DOHH2 (cell line): ENCODE measurements at regions not wholly inside any gene's neighbourhood (a gene's known extent, or its start where the extent isn't known, plus 50 kb on each side); places are given as distances from the start of the nearest gene placed in this dataset.

Source experiments
- CTCF ChIP-seq: fragments of 200-600 bp; sonication (generic); IDR thresholded peaks from one replicate; pipeline ENCODE4 v1.5.1; 2014; ENCODE audit warnings: antibody characterized with exemption, mild to moderate bottlenecking, low read depth, low read length; ENCODE audit not compliant: poor library complexity, severe bottlenecking
- EZH2phosphoT487 ChIP-seq: fragments of 200-600 bp; sonication (generic); IDR thresholded peaks from 2 replicates; pipeline ENCODE4 v1.6.1; 2017; ENCODE audit warnings: borderline replicate concordance, mild to moderate bottlenecking, antibody characterized with exemption, low read length, moderate library complexity, mixed read lengths

GRCh38 chr21:20703112-20703767, 295.0 kb upstream of the NCAM2 start:
- TF ChIP-seq CTCF (no peak), EZH2phosphoT487 (no peak)
